ENCODE measurements at regions not wholly inside any gene's neighbourhood (a gene's known extent, or its start where the extent isn't known, plus 50 kb on each side); places are given as distances from the start of the nearest gene placed in this dataset.

DNA sequence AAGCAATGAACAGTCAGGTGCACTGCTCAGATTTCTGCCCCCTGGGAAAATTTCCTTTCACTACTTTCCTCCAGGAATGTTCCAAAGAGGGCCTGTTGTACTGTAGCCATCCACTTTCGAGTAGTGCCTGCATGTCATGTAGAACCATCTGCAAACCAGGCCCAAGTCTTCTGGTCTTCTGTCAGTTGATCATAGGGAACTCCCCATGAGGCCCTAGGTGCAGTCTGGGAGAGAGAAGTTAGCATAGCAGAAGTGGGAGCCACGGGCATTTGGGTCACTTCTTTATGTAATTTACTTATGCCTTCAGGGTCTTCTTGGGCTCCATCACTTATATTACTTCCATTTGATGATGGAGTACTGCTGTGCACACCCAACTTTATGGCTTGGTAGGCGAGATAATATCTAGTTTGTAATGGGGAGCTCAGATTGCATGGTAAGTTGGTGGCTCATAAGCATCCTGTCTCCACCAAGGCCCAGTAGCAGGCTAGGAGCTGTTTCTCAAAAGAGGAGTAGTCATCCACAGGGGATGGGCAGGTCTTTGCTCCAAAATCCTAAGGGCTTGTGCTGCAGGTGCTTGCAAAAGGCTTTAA, 151.4 kb downstream of the NFKBIZ start:
- no peak for TF ChIP-seq ARNTL (CRISPR knock-in tag; IDR thresholded peaks at IDR 0.05; ENCODE audit: borderline replicate concordance, low read depth)
- no peak for ATAC-seq

DNA sequence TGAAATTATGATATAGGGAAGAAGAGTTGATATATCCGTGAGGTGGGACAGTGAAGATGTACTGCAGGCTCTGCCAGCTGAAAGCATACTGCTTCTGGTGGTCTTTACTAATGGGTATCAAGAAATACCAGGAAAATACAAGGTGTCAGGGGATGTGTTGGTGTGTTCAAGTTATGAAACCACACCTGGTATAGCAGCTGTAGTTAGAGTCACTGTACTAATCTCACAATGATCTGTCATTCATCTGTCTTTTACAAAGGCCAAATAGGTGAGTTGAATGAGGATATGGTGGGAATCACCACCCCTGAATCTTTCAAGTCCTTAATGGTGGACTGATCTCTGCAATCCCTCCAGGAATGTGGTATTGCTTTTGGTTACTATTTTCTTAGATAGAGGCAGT, 152.7 kb downstream of the NFKBIZ start:
- no peak for ATAC-seq
- TF ChIP-seq, protein P1, sequence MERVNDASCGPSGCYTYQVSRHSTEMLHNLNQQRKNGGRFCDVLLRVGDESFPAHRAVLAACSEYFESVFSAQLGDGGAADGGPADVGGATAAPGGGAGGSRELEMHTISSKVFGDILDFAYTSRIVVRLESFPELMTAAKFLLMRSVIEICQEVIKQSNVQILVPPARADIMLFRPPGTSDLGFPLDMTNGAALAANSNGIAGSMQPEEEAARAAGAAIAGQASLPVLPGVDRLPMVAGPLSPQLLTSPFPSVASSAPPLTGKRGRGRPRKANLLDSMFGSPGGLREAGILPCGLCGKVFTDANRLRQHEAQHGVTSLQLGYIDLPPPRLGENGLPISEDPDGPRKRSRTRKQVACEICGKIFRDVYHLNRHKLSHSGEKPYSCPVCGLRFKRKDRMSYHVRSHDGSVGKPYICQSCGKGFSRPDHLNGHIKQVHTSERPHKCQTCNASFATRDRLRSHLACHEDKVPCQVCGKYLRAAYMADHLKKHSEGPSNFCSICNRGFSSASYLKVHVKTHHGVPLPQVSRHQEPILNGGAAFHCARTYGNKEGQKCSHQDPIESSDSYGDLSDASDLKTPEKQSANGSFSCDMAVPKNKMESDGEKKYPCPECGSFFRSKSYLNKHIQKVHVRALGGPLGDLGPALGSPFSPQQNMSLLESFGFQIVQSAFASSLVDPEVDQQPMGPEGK (CRISPR knock-in tag; IDR thresholded peaks at IDR 0.05; ENCODE audit: borderline replicate concordance), result no peak
- TF ChIP-seq SNAI2 (CRISPR knock-in tag; IDR thresholded peaks at IDR 0.05), result no peak

DNA sequence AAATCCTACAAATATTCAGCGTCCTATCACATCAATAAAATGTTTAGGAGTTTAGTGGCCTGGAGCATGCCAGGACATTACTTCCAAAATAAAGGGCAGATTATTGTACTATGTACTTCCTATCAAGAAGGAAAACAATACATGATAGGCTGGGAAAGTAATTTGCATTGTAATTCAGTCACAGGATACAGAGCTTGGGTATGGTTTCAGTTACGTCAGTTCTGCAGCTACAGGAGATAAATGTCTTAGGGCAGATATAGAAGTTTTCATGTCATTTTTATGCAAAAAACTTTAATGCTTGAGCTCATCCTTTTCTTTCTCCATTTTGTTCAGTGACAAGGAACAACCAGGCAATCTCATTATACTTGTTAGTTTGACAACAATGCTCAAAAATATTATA, 155.2 kb downstream of the NFKBIZ start:
- ATAC-seq, result no peak

DNA sequence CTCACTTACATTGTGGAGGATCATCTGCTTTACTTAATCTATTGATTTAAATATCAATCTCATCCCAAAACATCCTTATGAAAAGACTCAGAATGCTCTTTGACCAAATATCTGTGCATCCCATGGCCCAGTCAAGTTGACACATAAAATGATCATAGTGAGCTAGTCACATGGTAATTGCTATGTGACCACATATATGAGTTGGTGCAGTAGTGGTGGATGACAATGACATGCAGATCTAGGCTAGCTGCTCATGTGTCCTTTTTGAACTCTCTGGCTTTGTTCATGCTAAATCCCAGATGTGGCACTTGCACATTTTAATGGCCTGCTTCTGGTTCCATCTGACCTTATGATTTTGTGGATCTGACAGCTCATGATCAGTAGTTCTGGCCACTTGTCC, 156.2 kb downstream of the NFKBIZ start:
- no peak for ATAC-seq
- TF ChIP-seq ZFP30 (CRISPR knock-in tag; IDR thresholded peaks at IDR 0.05) (no peak), ZNF8 (CRISPR knock-in tag; IDR thresholded peaks at IDR 0.05) (no peak), ZNF565 (CRISPR knock-in tag; conservative IDR thresholded peaks at IDR 0.05; ENCODE audit: low read depth) (no peak), PPARA (CRISPR knock-in tag; IDR thresholded peaks at IDR 0.05; ENCODE audit: borderline replicate concordance) (no peak), ZC3H10 (CRISPR knock-in tag; IDR thresholded peaks at IDR 0.05) (no peak), ESRRG (CRISPR knock-in tag; IDR thresholded peaks at IDR 0.05) (no peak), BACH2 (CRISPR knock-in tag; IDR thresholded peaks at IDR 0.05; ENCODE audit: borderline replicate concordance) (no peak), TCF4 (CRISPR knock-in tag; IDR thresholded peaks at IDR 0.05; ENCODE audit: borderline replicate concordance) (no peak), ZFP3 (CRISPR knock-in tag; IDR thresholded peaks at IDR 0.05) (no peak), RARB (CRISPR knock-in tag; IDR thresholded peaks at IDR 0.05) (no peak), ISL1 (CRISPR knock-in tag; IDR thresholded peaks at IDR 0.05) (no peak), ARNTL (CRISPR knock-in tag; IDR thresholded peaks at IDR 0.05; ENCODE audit: borderline replicate concordance, low read depth) (no peak)
- TF ChIP-seq, protein P1 (CRISPR knock-in tag; IDR thresholded peaks at IDR 0.05; ENCODE audit: borderline replicate concordance), result no peak
- TF ChIP-seq, protein P2, sequence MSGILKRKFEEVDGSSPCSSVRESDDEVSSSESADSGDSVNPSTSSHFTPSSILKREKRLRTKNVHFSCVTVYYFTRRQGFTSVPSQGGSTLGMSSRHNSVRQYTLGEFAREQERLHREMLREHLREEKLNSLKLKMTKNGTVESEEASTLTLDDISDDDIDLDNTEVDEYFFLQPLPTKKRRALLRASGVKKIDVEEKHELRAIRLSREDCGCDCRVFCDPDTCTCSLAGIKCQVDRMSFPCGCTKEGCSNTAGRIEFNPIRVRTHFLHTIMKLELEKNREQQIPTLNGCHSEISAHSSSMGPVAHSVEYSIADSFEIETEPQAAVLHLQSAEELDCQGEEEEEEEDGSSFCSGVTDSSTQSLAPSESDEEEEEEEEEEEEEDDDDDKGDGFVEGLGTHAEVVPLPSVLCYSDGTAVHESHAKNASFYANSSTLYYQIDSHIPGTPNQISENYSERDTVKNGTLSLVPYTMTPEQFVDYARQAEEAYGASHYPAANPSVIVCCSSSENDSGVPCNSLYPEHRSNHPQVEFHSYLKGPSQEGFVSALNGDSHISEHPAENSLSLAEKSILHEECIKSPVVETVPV (CRISPR knock-in tag; IDR thresholded peaks at IDR 0.05), result no peak
- TF ChIP-seq, protein P3, sequence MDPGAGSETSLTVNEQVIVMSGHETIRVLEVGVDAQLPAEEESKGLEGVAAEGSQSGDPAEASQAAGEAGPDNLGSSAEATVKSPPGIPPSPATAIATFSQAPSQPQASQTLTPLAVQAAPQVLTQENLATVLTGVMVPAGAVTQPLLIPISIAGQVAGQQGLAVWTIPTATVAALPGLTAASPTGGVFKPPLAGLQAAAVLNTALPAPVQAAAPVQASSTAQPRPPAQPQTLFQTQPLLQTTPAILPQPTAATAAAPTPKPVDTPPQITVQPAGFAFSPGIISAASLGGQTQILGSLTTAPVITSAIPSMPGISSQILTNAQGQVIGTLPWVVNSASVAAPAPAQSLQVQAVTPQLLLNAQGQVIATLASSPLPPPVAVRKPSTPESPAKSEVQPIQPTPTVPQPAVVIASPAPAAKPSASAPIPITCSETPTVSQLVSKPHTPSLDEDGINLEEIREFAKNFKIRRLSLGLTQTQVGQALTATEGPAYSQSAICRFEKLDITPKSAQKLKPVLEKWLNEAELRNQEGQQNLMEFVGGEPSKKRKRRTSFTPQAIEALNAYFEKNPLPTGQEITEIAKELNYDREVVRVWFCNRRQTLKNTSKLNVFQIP (CRISPR knock-in tag; IDR thresholded peaks at IDR 0.05; ENCODE audit: borderline replicate concordance, low read depth), result no peak

More for the DNA sequence above, 155.2 kb downstream of the NFKBIZ start:
- TF ChIP-seq ZNF8 (CRISPR knock-in tag; IDR thresholded peaks at IDR 0.05) (no peak), BACH2 (CRISPR knock-in tag; IDR thresholded peaks at IDR 0.05; ENCODE audit: borderline replicate concordance) (no peak), ZFP3 (CRISPR knock-in tag; IDR thresholded peaks at IDR 0.05) (no peak), ESRRG (CRISPR knock-in tag; IDR thresholded peaks at IDR 0.05) (no peak), CSDC2 (CRISPR knock-in tag; IDR thresholded peaks at IDR 0.05) (no peak), SNAI2 (CRISPR knock-in tag; IDR thresholded peaks at IDR 0.05) (no peak), ZNF70 (CRISPR knock-in tag; IDR thresholded peaks at IDR 0.05) (no peak), ZFP30 (CRISPR knock-in tag; IDR thresholded peaks at IDR 0.05) (no peak), OSR1 (CRISPR knock-in tag; IDR thresholded peaks at IDR 0.05) (no peak), PPARA (CRISPR knock-in tag; IDR thresholded peaks at IDR 0.05; ENCODE audit: borderline replicate concordance) (no peak), GLIS3 (CRISPR knock-in tag; IDR thresholded peaks at IDR 0.05) (no peak), ARNTL (CRISPR knock-in tag; IDR thresholded peaks at IDR 0.05; ENCODE audit: borderline replicate concordance, low read depth) (no peak), RARB (CRISPR knock-in tag; IDR thresholded peaks at IDR 0.05) (no peak), TCF4 (CRISPR knock-in tag; IDR thresholded peaks at IDR 0.05; ENCODE audit: borderline replicate concordance) (no peak), ZC3H10 (CRISPR knock-in tag; IDR thresholded peaks at IDR 0.05) (no peak)
- TF ChIP-seq, protein P2 (CRISPR knock-in tag; IDR thresholded peaks at IDR 0.05), result no peak
- TF ChIP-seq, protein P1 (CRISPR knock-in tag; IDR thresholded peaks at IDR 0.05; ENCODE audit: borderline replicate concordance), result no peak
- TF ChIP-seq, protein P4, sequence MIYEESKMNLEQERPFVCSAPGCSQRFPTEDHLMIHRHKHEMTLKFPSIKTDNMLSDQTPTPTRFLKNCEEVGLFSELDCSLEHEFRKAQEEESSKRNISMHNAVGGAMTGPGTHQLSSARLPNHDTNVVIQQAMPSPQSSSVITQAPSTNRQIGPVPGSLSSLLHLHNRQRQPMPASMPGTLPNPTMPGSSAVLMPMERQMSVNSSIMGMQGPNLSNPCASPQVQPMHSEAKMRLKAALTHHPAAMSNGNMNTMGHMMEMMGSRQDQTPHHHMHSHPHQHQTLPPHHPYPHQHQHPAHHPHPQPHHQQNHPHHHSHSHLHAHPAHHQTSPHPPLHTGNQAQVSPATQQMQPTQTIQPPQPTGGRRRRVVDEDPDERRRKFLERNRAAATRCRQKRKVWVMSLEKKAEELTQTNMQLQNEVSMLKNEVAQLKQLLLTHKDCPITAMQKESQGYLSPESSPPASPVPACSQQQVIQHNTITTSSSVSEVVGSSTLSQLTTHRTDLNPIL (CRISPR knock-in tag; IDR thresholded peaks at IDR 0.05; ENCODE audit: low read depth), result no peak
